ENCODE measurements at regions not wholly inside any gene's neighbourhood (a gene's known extent, or its start where the extent isn't known, plus 50 kb on each side); places are given as distances from the start of the nearest gene placed in this dataset.

DNA sequence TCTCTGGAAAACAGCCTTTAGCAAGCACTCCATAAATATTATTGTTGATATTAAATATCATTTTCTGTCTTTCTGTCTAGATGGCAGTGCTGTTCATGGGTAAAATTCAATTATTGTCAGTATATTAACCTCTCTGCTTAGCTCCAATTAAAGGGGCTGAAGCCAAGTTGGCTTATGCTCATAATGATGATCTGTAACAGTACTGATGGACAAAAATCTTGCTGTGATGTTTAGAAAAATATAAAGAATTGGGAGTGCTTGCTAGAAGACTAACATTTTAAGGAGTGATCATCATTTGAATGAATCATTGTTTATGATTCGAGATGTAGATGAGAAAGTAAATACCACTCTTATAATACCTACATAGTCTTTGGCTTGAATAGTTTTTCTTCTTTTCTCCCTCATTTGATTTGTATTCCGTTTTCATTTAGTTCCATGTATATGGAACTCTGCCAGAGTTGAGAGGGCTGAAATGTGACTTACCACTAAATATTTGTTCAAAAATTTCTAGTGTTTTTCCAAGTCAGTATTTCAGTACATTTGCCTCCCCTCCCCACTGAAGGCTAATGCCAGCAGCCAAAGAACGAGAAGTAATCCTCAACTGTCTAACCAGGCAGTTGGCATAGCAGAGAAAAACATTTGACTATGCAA, 538.3 kb downstream of the CSNK1G3 start:
- TF ChIP-seq ASH2L (IDR thresholded peaks at IDR 0.05; ENCODE audit: insufficient read length, low read depth, low read length): no peak
- TF ChIP-seq, protein P1, sequence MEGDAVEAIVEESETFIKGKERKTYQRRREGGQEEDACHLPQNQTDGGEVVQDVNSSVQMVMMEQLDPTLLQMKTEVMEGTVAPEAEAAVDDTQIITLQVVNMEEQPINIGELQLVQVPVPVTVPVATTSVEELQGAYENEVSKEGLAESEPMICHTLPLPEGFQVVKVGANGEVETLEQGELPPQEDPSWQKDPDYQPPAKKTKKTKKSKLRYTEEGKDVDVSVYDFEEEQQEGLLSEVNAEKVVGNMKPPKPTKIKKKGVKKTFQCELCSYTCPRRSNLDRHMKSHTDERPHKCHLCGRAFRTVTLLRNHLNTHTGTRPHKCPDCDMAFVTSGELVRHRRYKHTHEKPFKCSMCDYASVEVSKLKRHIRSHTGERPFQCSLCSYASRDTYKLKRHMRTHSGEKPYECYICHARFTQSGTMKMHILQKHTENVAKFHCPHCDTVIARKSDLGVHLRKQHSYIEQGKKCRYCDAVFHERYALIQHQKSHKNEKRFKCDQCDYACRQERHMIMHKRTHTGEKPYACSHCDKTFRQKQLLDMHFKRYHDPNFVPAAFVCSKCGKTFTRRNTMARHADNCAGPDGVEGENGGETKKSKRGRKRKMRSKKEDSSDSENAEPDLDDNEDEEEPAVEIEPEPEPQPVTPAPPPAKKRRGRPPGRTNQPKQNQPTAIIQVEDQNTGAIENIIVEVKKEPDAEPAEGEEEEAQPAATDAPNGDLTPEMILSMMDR (CRISPR knock-in tag; IDR thresholded peaks at IDR 0.05): no peak
- no peak for TF ChIP-seq POLR2AphosphoS2 (IDR thresholded peaks at IDR 0.05; ENCODE audit: low read depth, low read length)
- no peak for TF ChIP-seq POLR2AphosphoS5 (IDR thresholded peaks at IDR 0.05; ENCODE audit: low read depth, low read length)
- no peak for TF ChIP-seq HNRNPL (IDR thresholded peaks at IDR 0.05; ENCODE audit: low read depth, low read length)
- no peak for TF ChIP-seq ZSCAN29 (CRISPR knock-in tag; conservative IDR thresholded peaks at IDR 0.05)
